ENCODE measurements at regions not wholly inside any gene's neighbourhood (a gene's known extent, or its start where the extent isn't known, plus 50 kb on each side); places are given as distances from the start of the nearest gene placed in this dataset.

DNA sequence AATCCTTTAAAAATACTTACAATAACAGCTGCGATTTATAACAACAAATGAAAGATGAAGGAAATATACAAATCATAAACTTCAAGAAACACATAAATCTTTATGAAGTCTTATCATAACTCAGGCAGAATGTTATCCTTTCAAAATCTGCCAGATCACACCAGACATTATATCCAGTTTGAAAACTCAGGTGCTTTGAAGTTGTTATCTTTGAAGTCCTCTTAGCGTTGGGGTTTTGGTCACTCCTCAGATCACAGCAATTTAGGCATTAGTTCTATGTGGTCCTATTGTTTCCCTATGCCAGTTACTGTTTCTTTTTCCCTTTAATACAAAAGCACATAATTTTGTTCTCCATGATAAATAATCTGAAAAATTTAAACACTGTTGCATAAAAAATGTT is 934.6 kb downstream of the EPHA3 start:
- Histone ChIP-seq H3K4me1 (ENCODE audit: control insufficient read depth, insufficient read depth, low read length) (no peaks in the 10 kb centered on the region), H3K4me3 (ENCODE audit: insufficient read depth, low read depth, low read length) (no peak overlapping the region), H3K27me3 (ENCODE audit: control insufficient read depth, insufficient read depth, low read length, poor library complexity, severe bottlenecking) (no peaks in the 10 kb centered on the region), H3K36me3 (ENCODE audit: control insufficient read depth, insufficient read depth, low read length) (no peaks in the 10 kb centered on the region), H3K9me3 (ENCODE audit: control insufficient read depth, low read length) (no peaks in the 10 kb centered on the region), H3K27ac (ENCODE audit: insufficient read depth, low read depth, low read length, poor library complexity, severe bottlenecking) (no peak overlapping the region)
- 85 to 86% methylated on average over 2 of the region's 2 CpGs for WGBS, 2 experiments

GRCh38 chr3:90043287-90043686 is 935.9 kb downstream of the EPHA3 start:
- H3K36me3 ChIP-seq (ENCODE audit: control insufficient read depth, insufficient read depth, low read length), result no peaks in the 10 kb centered on the region
- 93 to 94% methylated on average over 3 to 5 of the region's 5 CpGs for WGBS, 2 experiments

GRCh38 chr3:90044084-90044816 is 936.8 kb downstream of the EPHA3 start:
- no peak overlapping the region for H3K27ac ChIP-seq (ENCODE audit: insufficient read depth, low read depth, low read length, poor library complexity, severe bottlenecking)
- no peaks in the 10 kb centered on the region for H3K9me3 ChIP-seq (ENCODE audit: control insufficient read depth, low read length)
- no peak overlapping the region for H3K4me3 ChIP-seq (ENCODE audit: insufficient read depth, low read depth, low read length)
- H3K27me3 ChIP-seq (ENCODE audit: control insufficient read depth, insufficient read depth, low read length, poor library complexity, severe bottlenecking), result no peaks in the 10 kb centered on the region
- no peaks in the 10 kb centered on the region for H3K4me1 ChIP-seq (ENCODE audit: control insufficient read depth, insufficient read depth, low read length)
- no peaks in the 10 kb centered on the region for H3K36me3 ChIP-seq (ENCODE audit: control insufficient read depth, insufficient read depth, low read length)
- no CpG with 5 or more reads among the region's 1 CpG for WGBS, 2 experiments

More at GRCh38 chr3:90043287-90043686, 935.9 kb downstream of the EPHA3 start:
- Histone ChIP-seq H3K4me1 (ENCODE audit: control insufficient read depth, insufficient read depth, low read length) (no peaks in the 10 kb centered on the region), H3K9me3 (ENCODE audit: control insufficient read depth, low read length) (no peaks in the 10 kb centered on the region), H3K4me3 (ENCODE audit: insufficient read depth, low read depth, low read length) (no peak overlapping the region), H3K27me3 (ENCODE audit: control insufficient read depth, insufficient read depth, low read length, poor library complexity, severe bottlenecking) (no peaks in the 10 kb centered on the region), H3K27ac (ENCODE audit: insufficient read depth, low read depth, low read length, poor library complexity, severe bottlenecking) (no peak overlapping the region)

DNA sequence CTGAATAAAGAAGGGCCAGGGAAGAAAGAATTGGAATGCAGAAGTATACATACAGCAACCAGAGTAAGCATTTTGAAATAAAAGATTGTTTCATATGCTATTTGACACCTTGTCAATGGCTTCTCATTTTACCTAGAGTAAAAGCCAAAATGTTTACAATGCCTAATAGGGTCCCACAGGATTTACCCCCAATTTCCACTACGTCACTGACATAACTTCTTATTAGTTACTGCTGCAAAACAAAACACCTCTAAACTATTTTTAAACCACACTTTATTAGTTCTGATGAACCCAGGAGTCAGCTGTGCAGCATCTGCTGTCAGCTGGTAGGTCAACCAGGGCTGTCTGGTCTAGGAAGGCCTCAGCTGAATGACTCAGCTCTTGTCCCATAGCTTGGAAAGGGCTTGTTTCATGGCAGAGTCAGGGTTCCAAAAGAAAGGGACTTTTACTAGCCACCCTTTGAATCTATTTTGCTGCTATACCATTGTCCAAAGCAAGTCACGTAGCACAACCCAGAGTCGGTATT is 945.1 kb downstream of the EPHA3 start:
- no peak overlapping the region for H3K27ac ChIP-seq (ENCODE audit: insufficient read depth, low read depth, low read length, poor library complexity, severe bottlenecking)
- WGBS, 2 experiments, result 97% methylated on average over 1 of the region's 3 CpGs
- H3K4me3 ChIP-seq (ENCODE audit: insufficient read depth, low read depth, low read length), result no peak overlapping the region
- no peaks in the 10 kb centered on the region for H3K9me3 ChIP-seq (ENCODE audit: control insufficient read depth, low read length)
- H3K4me1 ChIP-seq (ENCODE audit: control insufficient read depth, insufficient read depth, low read length), result no peaks in the 10 kb centered on the region
- H3K27me3 ChIP-seq (ENCODE audit: control insufficient read depth, insufficient read depth, low read length, poor library complexity, severe bottlenecking), result no peaks in the 10 kb centered on the region
- no peaks in the 10 kb centered on the region for H3K36me3 ChIP-seq (ENCODE audit: control insufficient read depth, insufficient read depth, low read length)

GRCh38 chr3:90054311-90054710 is 946.9 kb downstream of the EPHA3 start:
- WGBS, 2 experiments, result no CpG with 5 or more reads among the region's 1 CpG
- no peak overlapping the region for H3K4me3 ChIP-seq (ENCODE audit: insufficient read depth, low read depth, low read length)
- no peaks in the 10 kb centered on the region for H3K36me3 ChIP-seq (ENCODE audit: control insufficient read depth, insufficient read depth, low read length)
- H3K4me1 ChIP-seq (ENCODE audit: control insufficient read depth, insufficient read depth, low read length), result no peaks in the 10 kb centered on the region
- no peaks in the 10 kb centered on the region for H3K9me3 ChIP-seq (ENCODE audit: control insufficient read depth, low read length)
- H3K27ac ChIP-seq (ENCODE audit: insufficient read depth, low read depth, low read length, poor library complexity, severe bottlenecking), result no peak overlapping the region
- no peaks in the 10 kb centered on the region for H3K27me3 ChIP-seq (ENCODE audit: control insufficient read depth, insufficient read depth, low read length, poor library complexity, severe bottlenecking)

DNA sequence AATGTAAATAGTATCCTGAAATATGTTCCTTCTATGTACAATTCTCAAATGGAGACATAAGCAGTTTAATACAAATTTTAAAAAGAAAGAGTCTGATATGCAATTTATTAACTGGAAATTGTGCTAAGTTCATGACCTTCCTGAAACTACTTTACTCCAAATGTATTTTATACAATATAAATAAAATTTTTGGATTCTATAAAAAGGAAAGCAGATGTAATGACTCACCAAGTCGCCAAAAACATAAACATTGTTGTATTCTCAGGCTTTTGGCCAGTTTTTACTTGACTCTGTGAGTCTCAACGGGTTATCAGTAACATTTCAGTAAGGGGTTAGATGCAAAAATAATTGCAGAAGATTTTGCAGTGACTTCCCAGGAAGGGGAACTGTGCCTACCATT is 948.2 kb downstream of the EPHA3 start:
- no peaks in the 10 kb centered on the region for H3K4me1 ChIP-seq (ENCODE audit: control insufficient read depth, insufficient read depth, low read length)
- H3K27ac ChIP-seq (ENCODE audit: insufficient read depth, low read depth, low read length, poor library complexity, severe bottlenecking), result no peak overlapping the region
- H3K36me3 ChIP-seq (ENCODE audit: control insufficient read depth, insufficient read depth, low read length), result no peaks in the 10 kb centered on the region
- 91 to 94% methylated on average over 2 of the region's 2 CpGs for WGBS, 2 experiments
- no peaks in the 10 kb centered on the region for H3K9me3 ChIP-seq (ENCODE audit: control insufficient read depth, low read length)
- no peak overlapping the region for H3K4me3 ChIP-seq (ENCODE audit: insufficient read depth, low read depth, low read length)
- no peaks in the 10 kb centered on the region for H3K27me3 ChIP-seq (ENCODE audit: control insufficient read depth, insufficient read depth, low read length, poor library complexity, severe bottlenecking)

GRCh38 chr3:90056281-90057032 is 949.0 kb downstream of the EPHA3 start:
- Histone ChIP-seq H3K4me1 (ENCODE audit: control insufficient read depth, insufficient read depth, low read length) (no peaks in the 10 kb centered on the region), H3K4me3 (ENCODE audit: insufficient read depth, low read depth, low read length) (no peak overlapping the region), H3K27ac (ENCODE audit: insufficient read depth, low read depth, low read length, poor library complexity, severe bottlenecking) (no peak overlapping the region), H3K27me3 (ENCODE audit: control insufficient read depth, insufficient read depth, low read length, poor library complexity, severe bottlenecking) (no peaks in the 10 kb centered on the region), H3K36me3 (ENCODE audit: control insufficient read depth, insufficient read depth, low read length) (no peaks in the 10 kb centered on the region), H3K9me3 (ENCODE audit: control insufficient read depth, low read length) (no peaks in the 10 kb centered on the region)
- 100% methylated on average over 1 to 2 of the region's 2 CpGs for WGBS, 2 experiments

DNA sequence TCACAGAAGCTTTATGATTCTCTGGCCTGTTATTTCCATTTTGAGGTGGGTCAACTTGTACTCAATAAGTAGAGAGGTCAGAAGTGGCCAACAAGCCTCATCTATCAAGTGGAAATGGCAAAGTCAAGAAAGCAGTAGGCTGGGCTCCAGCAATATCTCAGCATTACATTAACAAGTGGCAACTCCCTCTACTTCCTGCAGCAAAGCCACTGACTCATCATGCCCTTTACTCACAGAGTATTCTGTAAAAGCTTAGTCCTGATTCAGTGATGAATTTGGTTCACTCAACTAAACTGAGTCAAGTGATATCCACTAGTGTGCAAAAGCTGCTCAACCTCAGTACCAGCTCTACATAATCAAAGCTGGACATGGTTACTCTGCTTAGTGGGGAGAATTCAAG is 954.6 kb downstream of the EPHA3 start:
- no peak overlapping the region for H3K27ac ChIP-seq (ENCODE audit: insufficient read depth, low read depth, low read length, poor library complexity, severe bottlenecking)
- no peaks in the 10 kb centered on the region for H3K9me3 ChIP-seq (ENCODE audit: control insufficient read depth, low read length)
- H3K27me3 ChIP-seq (ENCODE audit: control insufficient read depth, insufficient read depth, low read length, poor library complexity, severe bottlenecking), result no peaks in the 10 kb centered on the region
- no peak overlapping the region for H3K4me3 ChIP-seq (ENCODE audit: insufficient read depth, low read depth, low read length)
- H3K4me1 ChIP-seq (ENCODE audit: control insufficient read depth, insufficient read depth, low read length), result no peaks in the 10 kb centered on the region
- no peaks in the 10 kb centered on the region for H3K36me3 ChIP-seq (ENCODE audit: control insufficient read depth, insufficient read depth, low read length)

DNA sequence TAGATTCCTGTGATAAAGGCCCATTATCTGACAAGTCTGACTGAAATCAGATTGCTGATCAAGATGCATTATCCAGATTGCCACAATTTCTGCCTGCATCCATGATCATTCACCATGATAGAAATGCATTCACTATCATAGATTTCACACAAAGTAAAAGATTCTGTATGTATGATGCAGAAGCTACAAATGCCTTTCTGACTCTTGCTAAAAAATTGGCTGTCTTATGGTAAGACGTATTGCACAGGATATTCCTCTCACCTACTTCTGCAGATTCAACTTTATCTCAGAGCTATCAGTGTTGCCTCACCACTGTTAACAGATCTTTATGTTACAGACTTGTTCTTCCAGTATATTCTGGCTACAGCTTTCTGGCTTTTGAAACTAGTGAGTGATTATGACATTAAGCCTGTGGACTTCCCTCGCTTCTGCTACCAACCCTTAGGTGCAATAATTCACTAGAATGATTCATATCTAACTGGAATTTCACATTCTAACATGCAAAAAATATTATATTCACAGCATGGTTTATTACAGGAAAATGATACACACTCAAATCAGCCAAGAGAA is 955.3 kb downstream of the EPHA3 start:
- Histone ChIP-seq H3K9me3 (ENCODE audit: control insufficient read depth, low read length) (no peaks in the 10 kb centered on the region), H3K27ac (ENCODE audit: insufficient read depth, low read depth, low read length, poor library complexity, severe bottlenecking) (no peak overlapping the region), H3K4me1 (ENCODE audit: control insufficient read depth, insufficient read depth, low read length) (no peaks in the 10 kb centered on the region), H3K36me3 (ENCODE audit: control insufficient read depth, insufficient read depth, low read length) (no peaks in the 10 kb centered on the region), H3K27me3 (ENCODE audit: control insufficient read depth, insufficient read depth, low read length, poor library complexity, severe bottlenecking) (no peaks in the 10 kb centered on the region), H3K4me3 (ENCODE audit: insufficient read depth, low read depth, low read length) (no peak overlapping the region)
- WGBS, 2 experiments, result 91 to 93% methylated on average over 2 of the region's 2 CpGs

- H3K4me3 ChIP-seq (ENCODE audit: insufficient read depth, low read depth, low read length), result no peak overlapping the region
- no peak overlapping the region for H3K27ac ChIP-seq (ENCODE audit: insufficient read depth, low read depth, low read length, poor library complexity, severe bottlenecking)
- WGBS, 2 experiments, result 86 to 93% methylated on average over 2 to 3 of the region's 3 CpGs
- no peaks in the 10 kb centered on the region for H3K4me1 ChIP-seq (ENCODE audit: control insufficient read depth, insufficient read depth, low read length)
- H3K27me3 ChIP-seq (ENCODE audit: control insufficient read depth, insufficient read depth, low read length, poor library complexity, severe bottlenecking), result no peaks in the 10 kb centered on the region
- H3K9me3 ChIP-seq (ENCODE audit: control insufficient read depth, low read length), result no peaks in the 10 kb centered on the region
- no peaks in the 10 kb centered on the region for H3K36me3 ChIP-seq (ENCODE audit: control insufficient read depth, insufficient read depth, low read length)
Observed at GRCh38 chr3:90068783-90069182, 961.4 kb downstream of the EPHA3 start.
